ENCODE measurements at regions not wholly inside any gene's neighbourhood (a gene's known extent, or its start where the extent isn't known, plus 50 kb on each side); places are given as distances from the start of the nearest gene placed in this dataset.

- Histone ChIP-seq H3K9me3 (ENCODE audit: control insufficient read depth, low read depth, low read length) (no peaks in the 10 kb centered on the region), H2AFZ (ENCODE audit: control insufficient read depth, low read length) (no peak overlapping the region), H3K4me1 (ENCODE audit: control insufficient read depth, extremely low read depth, insufficient read depth, low read length) (no peaks in the 10 kb centered on the region), H3K4me3 (ENCODE audit: control insufficient read depth in 2 of 3, extremely low read depth in 1 of 3, insufficient read depth in 2 of 3, low read depth in 1 of 3, low read length in 3 of 3) (no peak overlapping the region), H3K4me2 (ENCODE audit: control insufficient read depth, extremely low read depth, insufficient read depth, low read depth, low read length) (no peak overlapping the region), H3K9ac (ENCODE audit: control insufficient read depth, extremely low read depth, insufficient read depth, low read length) (no peak overlapping the region), H3K27me3 (ENCODE audit: control insufficient read depth, extremely low read depth, insufficient read depth, low read length) (no peaks in the 10 kb centered on the region), H3K9me1 (ENCODE audit: control insufficient read depth, extremely low read depth, insufficient read depth, low read length) (no peaks in the 10 kb centered on the region), H3K27ac (ENCODE audit: control insufficient read depth, insufficient read depth, low read length) (no peak overlapping the region), H3K36me3 (ENCODE audit: control insufficient read depth in 2 of 2, extremely low read depth in 1 of 2, insufficient read depth in 2 of 2, low read length in 2 of 2) (no peaks in the 10 kb centered on the region), H4K20me1 (ENCODE audit: control insufficient read depth, extremely low read depth, insufficient read depth, low read length) (no peaks in the 10 kb centered on the region), H3K79me2 (ENCODE audit: control insufficient read depth, insufficient read depth, low read length) (no peaks in the 10 kb centered on the region)
- TF ChIP-seq CTCF (optimal IDR thresholded peaks at IDR 0.05 in 1 of 3, IDR thresholded peaks at IDR 0.05 in 1 of 3, conservative IDR thresholded peaks at IDR 0.05 in 1 of 3; ENCODE audit: extremely low read depth in 1 of 3, insufficient read depth in 2 of 3, low read length in 3 of 3) (no peak), EZH2 (IDR thresholded peaks at IDR 0.05; ENCODE audit: low read length) (no peak)
- FAIRE-seq, result no peak
- dilution Hi-C loops (cut with MboI; ENCODE audit: extremely low pct_ligation_motif_present, low sequenced_read_pairs), result no loop called here
- DNase-seq (ENCODE audit: low read depth, low spot score), result no peak
Observed at GRCh38 chr21:26754853-26755252, 90.4 kb downstream of the ADAMTS1 start.

- DNase-seq (ENCODE audit: low read depth, low spot score) (no peak), FAIRE-seq (no peak)
- Histone ChIP-seq H3K4me2 (ENCODE audit: control insufficient read depth, extremely low read depth, insufficient read depth, low read depth, low read length) (no peak overlapping the region), H3K9me3 (ENCODE audit: control insufficient read depth, low read depth, low read length) (no peaks in the 10 kb centered on the region), H3K27me3 (ENCODE audit: control insufficient read depth, extremely low read depth, insufficient read depth, low read length) (no peaks in the 10 kb centered on the region), H4K20me1 (ENCODE audit: control insufficient read depth, extremely low read depth, insufficient read depth, low read length) (no peaks in the 10 kb centered on the region), H3K79me2 (ENCODE audit: control insufficient read depth, insufficient read depth, low read length) (no peaks in the 10 kb centered on the region), H3K9ac (ENCODE audit: control insufficient read depth, extremely low read depth, insufficient read depth, low read length) (no peak overlapping the region), H3K4me1 (ENCODE audit: control insufficient read depth, extremely low read depth, insufficient read depth, low read length) (no peaks in the 10 kb centered on the region), H3K9me1 (ENCODE audit: control insufficient read depth, extremely low read depth, insufficient read depth, low read length) (no peaks in the 10 kb centered on the region), H3K4me3 (ENCODE audit: control insufficient read depth in 2 of 3, extremely low read depth in 1 of 3, insufficient read depth in 2 of 3, low read depth in 1 of 3, low read length in 3 of 3) (no peak overlapping the region), H2AFZ (ENCODE audit: control insufficient read depth, low read length) (no peak overlapping the region), H3K36me3 (ENCODE audit: control insufficient read depth in 2 of 2, extremely low read depth in 1 of 2, insufficient read depth in 2 of 2, low read length in 2 of 2) (no peaks in the 10 kb centered on the region), H3K27ac (ENCODE audit: control insufficient read depth, insufficient read depth, low read length) (no peak overlapping the region)
- TF ChIP-seq CTCF (optimal IDR thresholded peaks at IDR 0.05 in 1 of 3, IDR thresholded peaks at IDR 0.05 in 1 of 3, conservative IDR thresholded peaks at IDR 0.05 in 1 of 3; ENCODE audit: extremely low read depth in 1 of 3, insufficient read depth in 2 of 3, low read length in 3 of 3) (no peak), EZH2 (IDR thresholded peaks at IDR 0.05; ENCODE audit: low read length) (no peak)
- dilution Hi-C loops (cut with MboI; ENCODE audit: extremely low pct_ligation_motif_present, low sequenced_read_pairs), result no loop called here
Observed at GRCh38 chr21:26753822-26754221, 91.4 kb downstream of the ADAMTS1 start.
